HG03432 (cell line): ENCODE measurements at regions not wholly inside any gene's neighbourhood (a gene's known extent, or its start where the extent isn't known, plus 50 kb on each side); places are given as distances from the start of the nearest gene placed in this dataset.

Experiments used
- ATAC-seq: cut with Tn5 transposase; IDR thresholded peaks from one replicate; pipeline ENCODE4 v1.9.1; 2021; ENCODE audit warnings: mild to moderate bottlenecking, moderate library complexity; ENCODE audit not compliant: unreplicated experiment

DNA sequence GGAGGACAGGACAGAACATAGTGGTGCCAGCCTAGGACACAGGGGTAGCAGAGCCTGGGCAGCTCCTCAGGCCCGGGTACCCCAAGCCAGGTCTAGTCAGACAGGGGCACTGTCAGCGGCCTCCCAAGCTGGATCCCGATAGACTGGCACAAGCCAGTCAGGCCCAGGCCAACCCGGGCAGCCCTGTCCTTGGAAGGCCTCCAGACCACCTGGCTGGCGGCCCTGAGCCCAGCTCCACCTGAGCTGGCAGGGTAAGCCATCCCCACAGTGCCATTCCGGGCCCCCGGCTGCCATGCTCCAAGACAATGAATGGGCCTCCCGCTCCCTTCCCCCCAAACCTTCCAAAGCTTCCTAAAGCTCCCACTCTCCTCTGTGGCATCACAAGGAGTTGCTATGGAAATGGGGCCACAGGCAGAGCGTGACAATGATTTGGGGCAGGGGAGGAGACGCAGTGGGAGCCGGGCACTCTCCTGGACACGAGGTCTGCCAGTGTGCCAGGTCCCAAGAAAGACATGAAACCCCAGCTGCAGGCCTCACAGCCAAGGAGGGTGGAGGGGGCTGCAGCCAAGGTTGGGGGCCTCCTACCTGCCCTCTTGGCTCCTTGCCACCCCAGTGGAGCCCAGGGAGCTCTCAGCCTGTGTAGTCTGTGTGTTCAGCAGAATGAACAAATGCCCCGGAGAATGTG, 165.6 kb upstream of the LINGO1 start:
- ATAC-seq, result no peak

DNA sequence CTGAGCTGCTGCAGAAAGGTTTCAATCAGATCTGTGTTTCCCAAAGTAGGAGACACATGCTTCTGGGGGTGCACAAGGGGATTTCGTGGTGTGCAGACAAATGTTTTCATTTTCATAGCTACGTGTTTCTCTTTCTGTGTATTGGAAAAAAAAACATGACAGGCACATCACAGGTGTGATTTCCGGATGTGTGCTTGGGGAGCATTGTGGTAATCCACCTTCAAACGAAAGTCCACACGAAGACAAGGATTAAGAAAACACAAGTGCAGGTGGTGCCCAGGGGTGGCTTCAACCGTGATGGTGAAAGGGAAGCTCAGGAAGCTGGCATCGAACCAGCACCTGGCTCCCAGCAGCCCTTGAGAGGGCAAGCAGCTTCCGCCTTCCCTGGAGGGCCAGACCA, 164.6 kb upstream of the LINGO1 start:
- ATAC-seq, result no peak

DNA sequence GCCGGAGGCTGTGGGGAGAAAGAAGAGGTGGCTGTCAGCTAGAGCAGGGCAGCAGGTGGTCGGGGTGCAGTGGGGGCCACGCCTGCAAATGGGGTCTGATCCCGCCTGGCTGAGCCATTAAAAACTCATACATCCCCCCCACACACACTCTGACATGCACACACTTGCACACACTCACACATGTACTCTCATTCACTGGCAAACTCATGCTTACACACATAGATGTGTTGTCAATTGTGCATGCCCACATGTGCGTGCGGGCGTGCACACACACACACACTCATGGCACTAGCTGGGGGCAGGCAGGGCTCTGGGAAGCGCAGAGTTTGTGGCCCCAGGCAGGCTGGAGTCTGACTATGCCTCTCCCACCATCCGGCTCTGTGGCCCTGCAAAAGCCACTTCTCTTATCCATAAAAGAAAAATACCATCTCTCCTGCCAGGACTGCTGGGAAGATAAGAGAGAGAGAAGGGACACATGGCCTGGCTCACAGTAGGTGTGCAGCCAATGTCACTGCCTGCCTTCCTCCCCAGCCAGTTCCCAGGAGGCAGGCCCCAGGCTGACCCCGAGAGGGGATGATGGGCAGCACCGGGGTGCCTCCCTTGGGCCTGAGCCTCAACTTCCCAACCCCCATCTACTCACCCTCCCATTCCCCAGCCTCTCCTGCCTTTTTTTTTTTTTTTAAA, 163.5 kb upstream of the LINGO1 start:
- ATAC-seq, result no peak

- ATAC-seq, result no peak
Measured at GRCh38 chr15:77795446-77795845, 162.7 kb upstream of the LINGO1 start.

DNA sequence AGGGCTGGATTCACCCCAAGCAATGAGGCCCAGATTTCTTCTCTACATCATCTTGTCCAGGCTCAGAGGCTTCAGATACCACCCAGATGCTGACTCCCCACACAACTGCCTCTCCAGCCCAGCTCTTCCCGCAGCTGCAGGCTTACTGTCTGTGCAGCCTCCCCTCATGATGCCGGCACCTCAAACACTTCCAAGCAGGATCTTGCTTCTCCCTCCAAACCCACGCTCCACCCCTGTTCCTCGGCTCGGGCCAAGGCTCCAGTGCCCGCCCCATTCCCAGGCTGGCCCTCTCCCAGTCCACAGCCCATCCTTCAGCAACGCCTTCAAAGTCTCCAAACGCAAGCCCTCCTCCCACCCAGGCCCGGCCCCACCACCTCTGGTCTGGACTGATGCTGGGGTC, 159.2 kb upstream of the LINGO1 start:
- ATAC-seq, result no peak

- no peak for ATAC-seq
Measured at GRCh38 chr15:77790481-77790880, 157.8 kb upstream of the LINGO1 start.

DNA sequence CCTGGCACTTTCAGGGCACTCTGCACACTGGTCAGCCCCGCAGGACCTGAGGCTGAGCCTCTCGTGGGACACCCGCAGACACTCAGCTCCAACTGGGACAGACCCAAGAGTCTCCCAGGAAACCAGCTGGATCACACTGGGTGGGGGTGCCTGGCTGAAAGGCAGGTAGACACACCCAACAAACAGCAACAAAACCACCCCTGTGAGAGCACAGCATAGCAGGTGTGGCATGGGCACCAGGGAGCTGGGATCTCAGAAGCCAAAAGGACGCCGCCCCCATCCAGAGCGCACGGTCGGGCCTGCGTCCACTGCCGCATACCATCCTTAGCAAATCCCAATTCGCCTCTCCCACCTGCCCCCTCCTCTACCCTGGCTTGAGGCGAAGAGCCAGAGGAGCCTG, 154.2 kb upstream of the LINGO1 start:
- no peak for ATAC-seq

- no peak for ATAC-seq
Measured at GRCh38 chr15:77786181-77786890, 153.6 kb upstream of the LINGO1 start.

DNA sequence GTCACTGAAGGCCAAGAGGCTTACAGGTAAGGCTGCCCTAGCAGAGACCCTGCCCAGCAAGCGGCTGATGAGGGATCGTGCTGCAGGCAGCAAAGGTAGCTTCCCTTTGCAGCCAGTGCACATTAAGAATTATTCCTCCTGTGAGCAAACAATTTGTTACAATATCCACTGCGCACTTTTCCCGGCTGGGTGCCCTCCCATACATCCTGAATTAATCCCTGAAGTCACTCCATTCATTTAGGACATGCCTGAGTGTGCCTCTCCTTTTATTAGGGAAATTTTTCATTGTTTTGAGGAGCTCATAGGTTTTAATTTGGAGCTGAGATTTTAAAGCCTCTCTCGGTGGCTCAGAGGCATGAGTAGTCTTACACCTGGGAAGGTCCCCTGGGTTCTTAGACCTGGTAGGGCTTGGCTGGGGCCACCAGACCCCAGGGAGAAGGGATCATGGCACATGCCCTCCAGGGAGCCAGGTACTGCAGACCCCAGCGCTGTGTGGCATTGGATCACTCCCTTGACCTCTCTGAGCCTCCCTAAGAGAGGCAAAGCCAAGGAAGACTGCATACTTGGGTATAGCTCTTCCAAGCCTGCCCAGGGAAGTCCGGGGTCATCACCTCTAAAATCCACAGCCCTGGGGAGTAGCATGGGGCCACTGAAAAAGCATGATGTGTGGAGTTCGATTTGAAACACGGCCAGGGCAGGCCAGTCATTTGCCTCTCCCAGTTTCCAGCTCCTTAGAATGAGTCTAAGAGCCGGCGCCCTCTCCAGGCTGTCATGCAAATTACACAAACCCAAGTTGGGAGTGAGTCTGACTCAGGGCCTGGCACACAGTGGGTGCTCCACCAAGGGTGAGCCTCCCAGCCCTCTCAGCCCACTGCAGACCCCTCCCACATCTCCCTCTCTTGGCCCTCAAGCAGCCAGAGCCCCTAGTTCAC, 151.9 kb upstream of the LINGO1 start:
- ATAC-seq, result no peak

DNA sequence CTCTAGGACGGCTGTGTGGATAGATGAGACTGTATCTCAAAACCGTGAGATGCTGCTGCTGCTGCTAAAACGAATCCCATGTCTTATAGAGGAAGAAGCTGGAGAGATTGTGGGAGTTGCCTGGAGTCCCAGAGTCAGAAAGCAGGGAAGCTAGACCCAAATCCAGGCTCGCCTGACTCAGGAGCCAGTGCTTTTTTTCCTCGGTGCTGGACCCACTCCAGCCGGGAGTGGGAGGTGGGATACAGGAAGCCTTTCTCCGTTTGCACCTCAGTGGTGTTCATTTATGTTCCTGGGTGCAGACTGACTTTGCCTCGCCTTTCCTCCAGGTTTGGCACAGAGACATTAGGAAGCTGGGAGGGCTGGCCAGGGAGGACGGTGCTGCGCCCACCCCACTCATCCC, 150.9 kb upstream of the LINGO1 start:
- ATAC-seq, result no peak

DNA sequence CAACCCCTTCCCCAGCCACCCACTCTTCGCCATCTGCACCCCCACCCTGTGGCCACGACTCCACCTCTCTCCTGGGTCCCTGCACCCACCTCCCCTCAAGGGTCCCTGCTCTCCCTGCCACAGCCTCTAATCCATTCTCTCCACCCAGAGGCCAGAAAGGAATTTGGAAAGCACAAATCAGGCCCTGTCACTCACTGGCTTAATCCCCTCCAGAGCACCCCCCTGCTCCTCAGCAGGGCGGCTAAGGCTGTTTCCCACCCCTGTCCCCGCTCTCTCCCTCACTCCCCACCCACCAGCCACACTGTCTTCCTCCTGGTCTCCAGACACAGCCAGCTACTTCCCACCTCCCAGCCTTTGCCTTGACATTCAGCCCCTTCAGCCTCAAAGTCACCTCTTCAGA, 150.0 kb upstream of the LINGO1 start:
- no peak for ATAC-seq

DNA sequence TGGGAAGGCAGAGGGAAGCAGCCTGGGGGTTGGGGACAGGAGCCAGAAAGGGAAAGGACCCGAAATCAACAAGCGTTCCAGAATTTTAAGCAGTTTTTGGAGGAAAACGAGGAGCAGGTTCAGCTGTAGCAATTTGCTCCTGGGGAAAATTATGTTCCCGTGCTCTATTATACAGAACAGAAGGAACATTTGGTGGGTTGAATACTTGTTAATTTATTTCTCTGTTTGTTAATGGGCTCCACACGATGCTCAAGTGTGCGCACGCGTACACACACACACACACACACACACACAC, 149.2 kb upstream of the LINGO1 start:
- no peak for ATAC-seq

GRCh38 chr15:77781151-77781945, 148.6 kb upstream of the LINGO1 start:
- no peak for ATAC-seq

DNA sequence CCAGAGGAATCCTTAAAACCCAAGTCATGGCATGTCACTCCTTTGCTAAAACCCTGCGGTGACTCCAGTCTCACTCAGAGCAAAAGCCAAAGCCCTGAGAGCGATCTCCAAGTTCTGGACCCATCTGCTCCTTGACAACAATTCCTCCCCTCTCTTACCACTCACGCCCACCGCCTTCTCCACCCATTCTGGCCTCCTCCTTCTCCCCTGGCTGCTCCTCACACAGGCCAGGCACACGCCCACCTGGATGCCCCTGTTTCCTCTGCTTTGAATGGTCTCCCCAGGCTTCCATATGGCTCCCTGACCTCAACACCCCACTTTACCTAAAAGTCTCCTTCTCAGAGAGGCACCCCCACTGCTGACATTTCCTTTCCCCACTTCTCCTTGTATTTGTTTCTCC, 146.1 kb upstream of the LINGO1 start:
- no peak for ATAC-seq

- no peak for ATAC-seq
Measured at GRCh38 chr15:77775837-77776236, 143.1 kb upstream of the LINGO1 start.

DNA sequence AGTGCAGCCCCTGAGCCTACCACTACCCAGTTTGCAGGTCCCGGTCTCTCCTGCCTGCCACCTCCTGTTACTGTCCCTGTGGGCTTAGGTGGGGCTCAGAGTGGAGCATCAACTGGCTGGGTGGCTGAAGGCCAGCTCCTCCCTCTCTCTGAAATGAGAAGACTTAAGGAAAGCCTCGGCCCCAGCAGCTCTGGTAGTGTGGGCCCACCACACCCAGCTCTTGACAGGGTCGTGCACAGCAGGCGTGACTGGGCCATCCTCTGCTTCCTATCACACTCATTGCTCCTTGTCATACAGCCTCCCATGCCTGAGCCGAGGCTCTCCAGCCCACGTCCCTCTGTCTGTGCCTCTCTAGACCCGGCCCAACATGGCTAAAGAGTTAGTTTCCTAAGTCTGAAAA, 142.7 kb upstream of the LINGO1 start:
- no peak for ATAC-seq

DNA sequence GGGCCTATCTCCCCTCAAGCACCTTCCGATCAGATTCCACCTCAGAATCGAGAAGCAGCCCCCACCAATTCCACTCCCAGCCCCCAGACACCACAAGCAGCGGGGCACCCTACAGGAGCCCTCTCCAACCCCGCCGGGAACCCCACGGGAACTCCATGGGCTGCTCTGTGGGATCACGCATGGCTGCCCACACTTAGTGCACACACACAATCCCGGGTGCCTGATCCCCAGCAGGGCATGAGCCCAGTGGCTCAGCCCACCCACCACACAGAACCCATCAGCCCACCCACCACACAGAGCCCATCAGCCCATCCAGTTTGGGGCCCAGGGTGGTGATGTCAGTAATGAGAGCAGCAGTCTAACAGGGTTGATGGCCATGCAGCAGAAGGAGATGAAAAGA, 141.6 kb upstream of the LINGO1 start:
- ATAC-seq, result no peak

GRCh38 chr15:77773903-77774302, 141.2 kb upstream of the LINGO1 start:
- no peak for ATAC-seq

DNA sequence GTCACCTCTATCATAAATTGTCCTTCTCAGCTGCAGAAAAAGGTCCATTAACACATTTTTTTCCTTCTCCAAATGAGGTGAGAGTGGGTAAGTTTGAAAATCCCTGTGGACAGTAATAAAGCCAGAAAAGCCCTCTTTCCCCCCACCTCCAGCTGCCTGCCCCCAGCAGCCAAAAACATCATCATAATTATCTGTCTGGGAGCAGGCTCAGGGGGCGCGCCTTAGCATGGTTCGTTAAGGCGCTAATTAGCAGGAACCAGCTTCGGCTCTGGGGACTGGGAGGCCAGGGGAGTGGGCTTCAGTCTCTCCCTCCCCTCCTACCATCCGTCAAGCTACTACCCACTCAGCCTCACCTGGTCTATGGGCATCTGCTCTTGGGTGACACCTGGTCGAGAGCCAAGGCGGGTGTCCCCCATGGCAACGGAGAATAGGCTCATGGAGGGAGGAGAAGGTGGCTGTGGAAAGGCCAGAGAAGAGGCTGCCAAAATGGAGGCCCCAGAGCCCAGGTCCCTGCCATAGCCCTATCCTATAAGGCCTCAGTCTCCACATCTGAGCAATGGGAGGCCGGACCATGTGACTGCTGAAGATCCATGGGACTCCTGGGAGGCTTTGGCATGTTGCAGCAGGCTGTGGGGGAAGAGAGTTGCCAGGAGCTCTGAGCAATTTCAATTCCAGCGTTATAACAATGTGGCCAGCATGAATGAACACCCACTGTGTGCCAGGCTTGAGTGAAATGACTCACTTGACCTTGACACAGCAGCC, 140.1 kb upstream of the LINGO1 start:
- ATAC-seq, result no peak

DNA sequence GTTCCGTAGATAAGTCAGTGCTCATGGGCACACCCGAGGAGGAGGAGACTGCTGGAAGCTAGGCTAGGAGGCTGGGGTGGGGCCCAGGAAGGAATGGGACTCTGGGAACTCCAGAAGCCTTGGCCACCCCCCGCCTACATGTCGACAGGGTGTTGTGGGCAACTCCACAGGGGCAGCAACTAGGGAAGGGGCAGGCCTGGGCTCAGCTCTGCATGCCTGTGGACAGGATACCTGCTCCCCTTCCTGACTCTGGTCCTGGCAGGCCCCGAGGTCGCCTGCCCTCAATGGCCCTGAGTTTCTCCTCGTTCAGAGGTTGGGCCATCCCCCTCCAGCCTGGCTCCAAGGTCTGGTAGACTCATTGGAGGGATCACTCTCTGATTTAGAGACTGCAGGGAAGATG, 138.9 kb upstream of the LINGO1 start:
- no peak for ATAC-seq
